ENCODE measurements at regions not wholly inside any gene's neighbourhood (a gene's known extent, or its start where the extent isn't known, plus 50 kb on each side); places are given as distances from the start of the nearest gene placed in this dataset.

- FAIRE-seq (no peak), DNase-seq (ENCODE audit: low read depth, low spot score) (no peak)
- Histone ChIP-seq H3K9me1 (replicated peaks; ENCODE audit: control insufficient read depth, extremely low read depth, insufficient read depth, low read length) (no peaks in the 10 kb centered on the region), H3K27ac (ENCODE audit: insufficient read depth, low read depth, low read length) (no peak overlapping the region), H3K4me2 (ENCODE audit: insufficient read depth, low read length) (no peak overlapping the region), H3K36me3 (ENCODE audit: control insufficient read depth in 2 of 2, extremely low read depth in 1 of 2, insufficient read depth in 2 of 2, low read length in 2 of 2) (no peaks in the 10 kb centered on the region), H3K79me2 (ENCODE audit: control insufficient read depth, insufficient read depth, low read length) (no peaks in the 10 kb centered on the region), H3K9me3 (replicated peaks; ENCODE audit: control insufficient read depth, insufficient read depth, low read length) (peaks cover 2% of the 10 kb centered on the region), H3K27me3 (ENCODE audit: control insufficient read depth in 2 of 2, insufficient read depth in 2 of 2, low read length in 2 of 2) (no peaks in the 10 kb centered on the region), H3K4me1 (ENCODE audit: control insufficient read depth, extremely low read depth, insufficient read depth, low read length) (no peaks in the 10 kb centered on the region), H3K9ac (replicated peaks; ENCODE audit: extremely low read depth, insufficient read depth, low read length) (no peak overlapping the region), H4K20me1 (replicated peaks; ENCODE audit: control insufficient read depth, extremely low read depth, insufficient read depth, low read length) (no peaks in the 10 kb centered on the region), H2AFZ (ENCODE audit: low read depth, low read length) (no peak overlapping the region), H3K4me3 (replicated peaks in 1 of 3; ENCODE audit: insufficient read depth in 1 of 3, low read depth in 1 of 3, low read length in 3 of 3) (no peak overlapping the region)
- intact Hi-C loops (cut with micrococcal nuclease) (no loop called here), dilution Hi-C loops (cut with MboI; ENCODE audit: extremely low pct_ligation_motif_present, low sequenced_read_pairs) (no loop called here)
- CTCF ChIA-PET, result no interaction called here
- no TSS peak for BruUV-seq (replicated peaks)
- POLR2A ChIA-PET, result no interaction called here
- no peak for TF ChIP-seq GATA2 (IDR thresholded peaks at IDR 0.05; ENCODE audit: insufficient read depth, insufficient read length, low read depth, low read length)
- no peak for TF ChIP-seq MAX (IDR thresholded peaks at IDR 0.05; ENCODE audit: insufficient read depth, insufficient read length)
- TF ChIP-seq MYC (IDR thresholded peaks at IDR 0.05; ENCODE audit: low read depth, low read length), result no peak
- TF ChIP-seq EZH2 (IDR thresholded peaks at IDR 0.05; ENCODE audit: borderline replicate concordance, low read depth, low read length, severe bottlenecking), result no peak
- no peak for TF ChIP-seq JUN (IDR thresholded peaks at IDR 0.05; ENCODE audit: borderline replicate concordance, insufficient read depth, insufficient read length, low read depth)
- TF ChIP-seq POLR2AphosphoS5 (IDR thresholded peaks at IDR 0.05; ENCODE audit: insufficient read depth, low read depth, low read length), result no peak
- TF ChIP-seq CTCF (IDR thresholded peaks at IDR 0.05; ENCODE audit: extremely low read depth in 1 of 2, insufficient read depth in 1 of 2, low read depth in 1 of 2, low read length in 2 of 2), result no peak
- no peak for TF ChIP-seq FOS (IDR thresholded peaks at IDR 0.05; ENCODE audit: borderline replicate concordance, insufficient read depth, low read length)
- no peak for TF ChIP-seq POLR2A (IDR thresholded peaks at IDR 0.05; ENCODE audit: low read depth, low read length)
Observed at GRCh38 chr14:44053422-44053821, 453.7 kb downstream of the FSCB start.

Data from endothelial cell of umbilical vein (primary cell).